GM12891 (cell line): ENCODE measurements at regions not wholly inside any gene's neighbourhood (a gene's known extent, or its start where the extent isn't known, plus 50 kb on each side); places are given as distances from the start of the nearest gene placed in this dataset.

Source experiments
- DNase-seq: peaks from one replicate; pipeline ENCODE4 v3.0.0; 2011; ENCODE audit warnings: low spot score; ENCODE audit not compliant: insufficient read length
- FAIRE-seq: peaks from 2 replicates; lab custom pipeline; 2011; peaks lifted over from hg19 to GRCh38; lab: Jason Lieb, UNC
- PAX5 ChIP-seq: IDR thresholded peaks from 2 replicates; pipeline ENCODE4 v1.6.1; 2011; ENCODE audit warnings: low read length, moderate library complexity, mild to moderate bottlenecking; ENCODE audit not compliant: insufficient read depth, severe bottlenecking
- POLR2A ChIP-seq: IDR thresholded peaks from 2 replicates; pipeline ENCODE4 v1.6.1; 2011; ENCODE audit warnings: low read depth, low read length, control low read depth
- POLR2AphosphoS5 ChIP-seq: IDR thresholded peaks from 2 replicates; pipeline ENCODE4 v1.6.1; 2011; ENCODE audit warnings: low read depth, low read length, control low read depth
- POU2F2 ChIP-seq: IDR thresholded peaks from 2 replicates; pipeline ENCODE4 v1.6.1; 2011; ENCODE audit warnings: low read depth, mild to moderate bottlenecking, control low read depth, low read length, moderate library complexity
- SPI1 ChIP-seq: IDR thresholded peaks from 2 replicates; pipeline ENCODE4 v1.6.1; 2011; ENCODE audit warnings: low read depth, low read length, control low read depth
- TAF1 ChIP-seq: IDR thresholded peaks from 2 replicates; pipeline ENCODE4 v1.6.1; 2011; ENCODE audit warnings: low read depth, low read length, control low read depth

DNA sequence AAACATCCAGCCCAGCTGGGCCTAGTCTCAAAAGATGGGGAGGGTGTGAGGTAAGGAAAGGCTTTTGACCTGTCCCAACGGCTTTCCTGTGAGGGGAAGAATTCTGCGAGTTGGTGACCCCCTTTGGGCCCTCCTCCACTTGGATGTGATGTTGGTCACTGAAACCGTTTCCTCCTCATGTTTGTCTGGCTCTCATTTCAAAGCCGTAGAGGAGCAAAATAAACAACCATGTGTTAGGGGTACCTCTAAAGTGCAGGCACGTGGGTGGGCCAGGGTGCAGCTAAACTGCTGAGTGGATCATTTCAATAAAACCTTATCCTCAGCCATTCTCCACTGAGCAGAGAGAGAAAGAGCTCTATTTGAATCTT, 84.3 kb upstream of the MELK start:
- FAIRE-seq = no peak
- no peak for TF ChIP-seq SPI1
- DNase-seq = no peak

DNA sequence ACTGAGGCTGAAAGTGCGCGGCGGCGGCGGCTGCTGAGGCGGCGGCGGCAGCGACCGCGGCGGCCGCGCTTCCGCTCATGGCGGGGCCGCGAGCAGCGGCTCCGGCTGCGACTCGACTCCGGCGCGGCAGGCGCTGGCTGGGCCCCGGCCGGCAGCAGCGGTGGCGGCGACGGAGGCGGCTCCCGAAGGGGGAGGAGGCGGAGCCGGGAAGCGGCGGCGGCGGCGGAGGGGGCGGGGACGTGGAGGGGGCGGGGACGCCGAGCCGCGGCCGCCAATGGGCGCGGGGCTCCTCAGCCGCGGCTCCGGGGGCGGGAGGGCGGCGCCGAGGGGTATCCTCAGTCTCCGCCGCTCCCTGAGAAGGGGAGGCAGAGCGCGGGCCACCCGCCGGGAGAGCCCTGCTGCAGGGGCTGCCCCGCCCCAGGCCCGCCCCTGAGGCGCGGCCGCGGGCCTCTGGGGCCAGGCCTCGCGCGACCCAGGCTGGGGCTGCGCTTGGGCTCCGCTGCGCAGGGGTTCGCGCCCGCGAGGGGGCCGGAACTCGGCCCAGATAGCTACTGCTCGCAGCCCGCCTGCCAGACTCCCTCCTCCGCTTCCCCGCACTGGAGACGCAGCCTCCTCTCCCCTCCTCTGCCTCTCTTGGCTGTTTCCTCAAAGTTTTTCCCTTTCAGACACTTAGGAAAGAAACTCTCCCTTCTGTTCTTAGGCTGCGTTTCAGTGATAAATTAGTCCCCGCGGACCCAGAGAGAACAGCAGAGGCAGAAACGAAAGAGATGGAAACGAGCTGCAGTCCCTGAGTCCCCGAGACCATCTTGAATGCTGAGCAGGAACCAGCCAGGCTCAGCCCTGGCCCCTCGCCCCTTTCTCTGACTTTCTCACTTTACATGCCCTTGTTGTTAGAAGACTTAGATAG, 85.0 kb upstream of the MELK start:
- peak; percentile 82 for DNase-seq
- TF ChIP-seq POLR2A (peak; percentile 94), TAF1 (peak; percentile 77), PAX5 (no peak), POU2F2 (peak; percentile 71; the same call in 1 of the 2 replicates), POLR2AphosphoS5 (peak; percentile 70; the same call in 1 of the 2 replicates), SPI1 (no peak)
- peak; percentile 96 for FAIRE-seq

DNA sequence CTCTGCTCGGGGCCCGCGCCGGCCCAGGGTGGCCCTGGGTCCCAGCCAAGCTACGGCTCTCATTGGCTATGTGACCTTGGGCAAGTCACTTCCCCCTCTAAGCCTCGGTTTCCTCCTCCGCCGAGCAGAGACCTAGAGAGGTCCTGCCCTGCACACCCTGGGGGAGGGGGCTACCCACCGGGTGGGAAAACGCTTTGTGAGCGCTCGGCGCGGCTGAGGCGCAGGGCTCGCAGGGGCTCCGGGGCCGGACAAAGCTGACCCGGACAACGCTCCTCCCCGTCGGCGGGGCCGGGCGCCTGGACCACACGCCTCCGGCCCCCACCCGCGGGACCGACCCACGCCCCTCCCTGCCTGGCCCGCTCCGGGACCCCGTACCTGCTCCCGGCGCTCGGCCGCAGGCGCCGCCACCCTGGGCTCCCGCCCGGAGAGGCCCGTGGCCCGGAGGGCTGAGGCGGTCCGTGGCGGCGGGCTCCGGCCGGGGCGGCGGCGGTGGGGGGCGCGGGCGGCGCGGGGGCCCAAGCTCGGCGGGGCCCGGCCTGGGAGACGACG, 85.7 kb upstream of the MELK start:
- DNase-seq = peak; percentile 53
- TF ChIP-seq POLR2AphosphoS5 = no peak
- TF ChIP-seq POU2F2 = peak; percentile 31; the same call in 1 of the 2 replicates
- TF ChIP-seq SPI1 = peak; percentile 48; the same call in 1 of the 2 replicates

DNA sequence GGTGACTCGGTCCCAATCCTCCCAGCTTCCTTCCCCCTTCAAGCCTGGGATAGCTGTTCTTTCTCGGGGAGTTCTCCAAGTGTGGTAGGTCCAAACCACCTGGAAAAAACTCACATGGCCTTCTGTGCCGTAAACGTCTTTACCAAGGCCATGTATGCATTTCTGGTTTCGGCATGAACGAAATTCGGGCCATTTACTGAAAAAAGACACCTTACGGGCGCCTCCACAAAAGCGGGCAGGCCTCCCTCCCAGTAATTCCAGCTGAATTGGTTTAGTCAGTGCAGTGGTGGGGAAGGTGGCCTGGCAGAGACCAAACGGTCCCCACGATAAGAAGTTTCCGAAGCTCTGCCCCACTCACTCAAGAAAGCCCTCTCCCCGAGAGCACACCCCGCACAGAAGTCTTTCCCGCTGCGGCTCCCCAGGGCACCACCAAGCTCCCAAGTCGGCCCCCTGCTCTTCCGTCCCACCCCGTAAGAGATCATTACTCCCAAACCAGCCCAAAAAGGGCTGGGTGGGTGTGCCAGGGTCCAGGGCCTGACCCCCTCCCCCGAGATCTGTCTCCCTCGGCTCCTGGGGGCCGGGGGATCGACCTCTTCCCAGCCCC, 86.3 kb upstream of the MELK start:
- DNase-seq (no peak), FAIRE-seq (peak; percentile 72)
- TF ChIP-seq POLR2AphosphoS5 (no peak), POLR2A (no peak), SPI1 (no peak), POU2F2 (no peak), TAF1 (no peak), PAX5 (no peak)

More for the DNA sequence above, 85.7 kb upstream of the MELK start:
- FAIRE-seq = peak; percentile 85

DNA sequence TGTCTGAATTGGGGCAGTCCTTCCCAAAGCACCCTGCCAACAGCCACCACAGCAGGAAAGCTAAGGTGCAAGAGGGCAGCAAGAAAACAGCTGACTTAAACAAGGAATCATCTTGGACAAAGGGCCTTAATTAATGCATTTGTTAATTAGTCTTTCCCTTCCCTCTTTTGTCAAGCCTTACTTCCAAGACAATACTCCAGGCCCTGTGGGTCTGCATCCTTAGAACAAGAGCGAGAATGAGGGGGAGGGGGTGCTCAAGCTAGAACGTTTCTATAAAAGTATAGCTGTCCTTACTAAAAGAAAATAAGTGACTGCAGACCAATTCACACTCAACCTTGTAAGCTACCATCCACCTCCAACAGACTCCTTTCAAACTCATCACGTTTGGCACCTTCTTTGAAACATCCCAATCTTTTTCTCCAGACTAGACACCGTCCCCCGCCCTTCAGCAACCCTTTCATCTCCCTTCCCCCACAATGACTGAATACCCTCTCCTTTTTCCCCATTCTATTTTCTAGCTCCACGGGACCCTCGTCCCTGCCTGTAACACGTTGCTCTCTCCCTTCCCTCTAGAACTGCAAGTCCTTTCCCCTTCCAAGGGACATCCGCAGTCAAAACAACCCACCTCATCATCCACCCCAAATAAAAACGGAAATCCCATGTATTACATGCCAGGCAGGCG, 85.7 kb upstream of the RNF38 start:
- DNase-seq (no peak), FAIRE-seq (peak; percentile 55)
- TF ChIP-seq SPI1 (no peak), POLR2AphosphoS5 (no peak), POLR2A (no peak), TAF1 (no peak), PAX5 (no peak), POU2F2 (no peak)

DNA sequence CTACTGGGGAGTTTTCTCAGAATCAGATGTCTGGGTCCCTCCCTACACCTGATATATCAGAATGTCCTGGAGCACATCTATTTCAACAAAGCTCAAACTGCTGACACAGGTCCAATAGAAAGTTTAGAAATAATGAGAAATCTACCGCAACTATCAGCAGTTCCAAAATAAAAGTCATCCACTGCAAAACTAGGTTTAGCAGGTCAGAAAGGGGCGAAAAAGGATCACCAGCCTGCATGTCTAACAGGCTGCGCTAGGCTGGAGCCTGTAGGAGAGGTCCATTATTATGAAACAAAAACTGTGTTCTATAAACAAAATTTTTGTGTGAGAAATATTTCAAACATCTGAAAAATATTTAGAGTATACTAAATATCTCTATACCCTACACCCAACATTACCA, 84.1 kb upstream of the RNF38 start:
- FAIRE-seq (no peak), DNase-seq (no peak)
- TF ChIP-seq POLR2AphosphoS5 (no peak), POU2F2 (no peak), POLR2A (no peak), PAX5 (no peak), TAF1 (no peak), SPI1 (no peak)

DNA sequence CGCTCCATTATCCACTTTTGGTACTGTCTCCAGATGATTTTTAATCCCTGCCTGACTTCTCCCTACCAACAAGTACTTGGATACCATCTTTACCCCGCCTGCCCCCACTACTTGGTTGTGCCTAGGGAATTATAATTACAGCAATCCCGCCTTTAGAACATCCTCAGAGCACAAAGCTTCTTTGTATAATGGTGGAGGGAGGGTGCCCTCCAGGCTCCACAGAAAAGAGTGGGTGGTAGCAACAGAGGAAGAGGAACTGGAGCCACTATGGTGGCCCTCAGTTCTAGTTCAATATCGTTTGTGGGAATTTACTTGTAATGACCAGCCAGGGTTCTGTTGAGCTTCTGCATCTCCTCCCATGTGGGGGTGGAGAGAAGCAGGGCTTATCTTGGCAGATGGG, 79.0 kb upstream of the RNF38 start:
- DNase-seq (no peak), FAIRE-seq (no peak)
- TF ChIP-seq PAX5 (no peak), SPI1 (peak; percentile 36; the same call in 1 of the 2 replicates)

DNA sequence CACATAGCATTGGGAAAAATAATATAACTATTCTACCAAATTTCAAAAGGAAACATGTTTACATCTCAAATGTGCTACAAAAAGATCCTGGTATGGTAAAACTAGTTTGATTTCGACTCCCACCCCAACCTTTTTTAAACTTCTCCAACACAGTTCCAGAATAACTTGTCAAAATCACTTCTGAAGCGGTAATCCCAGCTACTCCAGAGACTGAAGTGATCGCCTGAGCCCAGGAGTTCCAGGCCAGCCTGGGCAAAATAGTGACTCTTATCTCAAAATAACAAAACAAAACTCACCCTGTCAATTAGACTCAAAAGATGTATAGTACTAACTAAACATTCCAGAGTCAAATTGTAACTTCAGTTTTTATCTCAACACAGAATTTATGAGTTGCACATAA, 71.3 kb upstream of the RNF38 start:
- no peak for TF ChIP-seq TAF1
- TF ChIP-seq POLR2AphosphoS5 = 0 out of 2 replicates have a peak, but pooled peaks have one; percentile 2
- DNase-seq (no peak), FAIRE-seq (peak; percentile 50)

DNA sequence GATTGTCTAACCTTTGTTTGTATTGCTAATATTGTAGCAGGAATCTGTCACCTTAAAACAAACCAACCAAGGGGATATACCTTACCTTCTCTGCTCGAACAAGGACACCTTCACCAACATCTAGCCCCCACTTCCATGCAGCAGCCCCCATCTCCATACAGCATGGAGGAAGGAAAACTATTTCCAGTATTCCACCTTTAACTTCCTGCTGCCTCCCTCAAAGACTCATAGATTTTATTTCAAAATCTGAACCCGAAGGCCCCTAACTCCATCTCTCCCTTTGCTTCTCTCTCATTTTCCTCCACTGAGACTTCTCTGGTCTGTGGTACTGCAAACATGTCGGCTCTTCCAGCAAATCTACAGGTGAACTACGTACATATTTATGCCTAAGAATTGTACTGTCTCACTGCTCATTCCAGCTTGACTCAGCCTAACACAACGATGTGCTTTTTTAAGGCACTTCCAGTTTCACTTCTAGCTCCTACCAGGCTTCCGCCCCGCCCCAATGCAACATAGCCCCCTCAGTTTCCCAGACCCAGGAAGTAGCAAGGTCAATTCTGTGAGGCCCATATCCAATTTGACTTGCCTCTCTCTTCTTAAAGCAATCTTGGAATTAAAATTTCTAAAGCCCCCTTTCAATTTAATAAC, 70.7 kb upstream of the RNF38 start:
- TF ChIP-seq PAX5 (no peak), POU2F2 (no peak), POLR2A (no peak), TAF1 (no peak), SPI1 (peak; percentile 71), POLR2AphosphoS5 (0 out of 2 replicates have a peak, but pooled peaks have one; percentile 12)
- peak; percentile 98 for FAIRE-seq
- peak; percentile 63 for DNase-seq
